IMR-90 (cell line): ENCODE measurements at regions not wholly inside any gene's neighbourhood (a gene's known extent, or its start where the extent isn't known, plus 50 kb on each side); places are given as distances from the start of the nearest gene placed in this dataset.

Source experiments
- ATAC-seq: fragments of 200-7000 bp; cut with Tn5 transposase; 2 replicates; pipeline ENCODE4 v1.9.1; 2020; ENCODE audit warnings: low read depth, mild to moderate bottlenecking, moderate library complexity
- BruUV-seq: library from RNA; stranded (reverse); fragments of 400-500 nt; replicated peaks from 2 replicates; lab custom pipeline; 2021; lab: Mats Ljungman, UMichigan
- CTCF ChIA-PET: fragments of 300-600 bp; formaldehyde crosslinking; extraction: SDS; loops from one replicate; lab custom pipeline; 2021; ENCODE audit warnings: antibody characterized with exemption; lab: Yijun Ruan, JAX
- POLR2A ChIA-PET: fragments of 300-600 bp; sonication (Branson Sonifier 250); formaldehyde crosslinking; loops from one replicate; lab custom pipeline; 2022; ENCODE audit warnings: antibody characterized with exemption; ENCODE audit not compliant: unreplicated experiment; lab: Charles Lee
- DNase-seq: peaks from one replicate; pipeline ENCODE4 v3.0.0; 2013
- H2AFZ ChIP-seq: replicated peaks from 2 replicates; pipeline ENCODE3; 2013; ENCODE audit warnings: low read length, mild to moderate bottlenecking; ENCODE audit not compliant: poor library complexity
- H2AK5ac ChIP-seq: 2 replicates; pipeline ENCODE4 v1.6.1; 2013; ENCODE audit warnings: low read depth, low read length, inconsistent platforms
- H2AK9ac ChIP-seq: replicated peaks from 2 replicates; pipeline ENCODE3; 2013; ENCODE audit warnings: mild to moderate bottlenecking, low read depth, low read length, moderate library complexity; ENCODE audit not compliant: poor library complexity
- H2BK120ac ChIP-seq: 2 replicates; pipeline ENCODE4 v1.6.1; 2013; ENCODE audit warnings: low read depth, low read length, inconsistent platforms
- H2BK15ac ChIP-seq: 3 replicates; pipeline ENCODE4 v1.6.1; 2013; ENCODE audit warnings: low read depth, low read length, inconsistent platforms
- H2BK20ac ChIP-seq: 2 replicates; pipeline ENCODE4 v1.6.1; 2013; ENCODE audit warnings: low read depth, mild to moderate bottlenecking, inconsistent platforms, low read length, moderate library complexity
- H2BK5ac ChIP-seq: 2 replicates; pipeline ENCODE4 v1.6.1; 2013; ENCODE audit warnings: mild to moderate bottlenecking, low read depth, low read length, inconsistent platforms; ENCODE audit not compliant: poor library complexity, severe bottlenecking
- H3K14ac ChIP-seq: replicated peaks from 2 replicates; pipeline ENCODE4 v1.6.1; 2013; ENCODE audit warnings: low read depth, low read length, inconsistent platforms
- H3K18ac ChIP-seq: 2 replicates; pipeline ENCODE4 v1.6.1; 2013; ENCODE audit warnings: low read depth, low read length, control low read depth
- H3K23ac ChIP-seq: 2 replicates; pipeline ENCODE4 v1.6.1; 2013; ENCODE audit warnings: low read depth, low read length, inconsistent platforms
- H3K27ac ChIP-seq: 2 replicates; pipeline ENCODE4 v1.5.1; 2013; ENCODE audit warnings: mild to moderate bottlenecking, control low read depth, low read length; ENCODE audit not compliant: insufficient read depth
- H3K27me3 ChIP-seq: 2 replicates; pipeline ENCODE4 v1.6.1; 2013; ENCODE audit warnings: low read length; ENCODE audit not compliant: control insufficient read depth, insufficient read depth
- H3K36me3 ChIP-seq: 2 replicates; pipeline ENCODE4 v1.6.1; 2013; ENCODE audit warnings: low read length, mixed read lengths; ENCODE audit not compliant: control insufficient read depth, insufficient read depth
- H3K4ac ChIP-seq: 2 replicates; pipeline ENCODE4 v1.6.1; 2013; ENCODE audit warnings: low read depth, low read length, inconsistent platforms
- H3K4me1 ChIP-seq: 2 replicates; pipeline ENCODE4 v1.6.1; 2013; ENCODE audit warnings: low read length, mixed read lengths; ENCODE audit not compliant: control insufficient read depth, insufficient read depth
- H3K4me2 ChIP-seq: 2 replicates; pipeline ENCODE4 v1.6.1; 2013; ENCODE audit warnings: low read depth, mild to moderate bottlenecking, control low read depth, low read length, moderate library complexity
- H3K4me3 ChIP-seq: 2 replicates; pipeline ENCODE4 v1.5.1; 2013; ENCODE audit warnings: low read depth, mild to moderate bottlenecking, control low read depth, low read length, moderate library complexity; ENCODE audit not compliant: insufficient read depth
- H3K56ac ChIP-seq: 2 replicates; pipeline ENCODE4 v1.6.1; 2013; ENCODE audit warnings: low read length, inconsistent platforms; ENCODE audit not compliant: insufficient read depth; ENCODE audit errors: extremely low read depth
- H3K79me1 ChIP-seq, 2 experiments: 2 replicates each; pipeline ENCODE4 v1.6.1; 2013; ENCODE audit warnings: low read length in 2 of 2, inconsistent platforms in 1 of 2, low read depth in 1 of 2
- H3K9ac ChIP-seq: 2 replicates; pipeline ENCODE4 v1.6.1; 2013; ENCODE audit warnings: low read depth, low read length, control low read depth
- H3K9me1 ChIP-seq: 2 replicates; pipeline ENCODE4 v1.6.1; 2013; ENCODE audit warnings: low read length, inconsistent platforms; ENCODE audit not compliant: insufficient read depth
- H3K9me3 ChIP-seq: 2 replicates; pipeline ENCODE4 v1.6.1; 2013; ENCODE audit warnings: low read length; ENCODE audit not compliant: control insufficient read depth, insufficient read depth
- H4K20me1 ChIP-seq: 2 replicates; pipeline ENCODE4 v1.6.1; 2013; ENCODE audit warnings: low read length, inconsistent platforms; ENCODE audit not compliant: insufficient read depth
- H4K5ac ChIP-seq: 2 replicates; pipeline ENCODE4 v1.6.1; 2013; ENCODE audit warnings: mild to moderate bottlenecking, low read depth, low read length, control low read depth
- H4K8ac ChIP-seq, 2 experiments: 2 replicates each; pipeline ENCODE4 v1.6.1; 2013; ENCODE audit warnings: low read depth in 2 of 2, low read length in 2 of 2, control low read depth in 1 of 2, inconsistent platforms in 1 of 2
- H4K91ac ChIP-seq: 2 replicates; pipeline ENCODE4 v1.6.1; 2013; ENCODE audit warnings: low read depth, low read length, inconsistent platforms; ENCODE audit not compliant: insufficient read depth
- BHLHE40 ChIP-seq: fragments of 150-350 bp; IDR thresholded peaks from 2 replicates; pipeline ENCODE4 v1.6.1; 2016; ENCODE audit warnings: mild to moderate bottlenecking, low read depth, low read length
- CHD1 ChIP-seq: IDR thresholded peaks from 2 replicates; pipeline ENCODE4 v1.6.1; 2012; ENCODE audit warnings: low read depth, low read length, improper control_type of control experiment
- FOS ChIP-seq: fragments of 150-350 bp; IDR thresholded peaks from 2 replicates; pipeline ENCODE4 v1.6.1; 2016; ENCODE audit warnings: low read depth, low read length
- MAFK ChIP-seq: IDR thresholded peaks from 2 replicates; pipeline ENCODE4 v1.6.1; 2012; ENCODE audit warnings: low read depth, low read length, improper control_type of control experiment
- RCOR1 ChIP-seq: IDR thresholded peaks from 2 replicates; pipeline ENCODE4 v1.6.1; 2012; ENCODE audit warnings: mild to moderate bottlenecking, low read length, improper control_type of control experiment; ENCODE audit not compliant: insufficient replicate concordance
- RFX5 ChIP-seq: IDR thresholded peaks from 2 replicates; pipeline ENCODE4 v1.8.0; 2012; ENCODE audit warnings: low read depth, mild to moderate bottlenecking, low read length, moderate library complexity
- WGBS, 2 experiments: methylation state at CpG; one replicate each; pipeline versions ENCODE4 v1.1.5 to v1.1.7; 2013; ENCODE audit warnings: missing lambda C conversion rate in 2 of 2; ENCODE audit not compliant: insufficient read length in 1 of 2; ENCODE audit errors: extremely low coverage in 2 of 2; 5-methylcytosine and 5-hydroxymethylcytosine counted together
- dilution Hi-C: fragments of 300-500 bp; cut with HindIII; formaldehyde crosslinking; loops from one replicate; pipeline ENCODE4 v1.14.3; 2018; ENCODE audit warnings: low sequenced_read_pairs; ENCODE audit not compliant: unreplicated experiment
- in situ Hi-C: fragments of 300-500 bp; cut with MboI; formaldehyde crosslinking; loops from 3 replicates; pipeline ENCODE4 v1.14.3; 2019; ENCODE audit warnings: low sequenced_read_pairs, inconsistent platforms, mixed read lengths
- intact Hi-C: fragments of 100-400 bp; cut with micrococcal nuclease; formaldehyde crosslinking; loops from 2 replicates; pipeline ENCODE4 v1.10.0; 2022
- TF ChIP-seq, protein P1 (sequence below): fragments of 150-350 bp; IDR thresholded peaks from 2 replicates; pipeline ENCODE4 v1.6.1; 2016; ENCODE audit warnings: low read depth, mild to moderate bottlenecking, low read length, moderate library complexity, borderline replicate concordance

DNA sequence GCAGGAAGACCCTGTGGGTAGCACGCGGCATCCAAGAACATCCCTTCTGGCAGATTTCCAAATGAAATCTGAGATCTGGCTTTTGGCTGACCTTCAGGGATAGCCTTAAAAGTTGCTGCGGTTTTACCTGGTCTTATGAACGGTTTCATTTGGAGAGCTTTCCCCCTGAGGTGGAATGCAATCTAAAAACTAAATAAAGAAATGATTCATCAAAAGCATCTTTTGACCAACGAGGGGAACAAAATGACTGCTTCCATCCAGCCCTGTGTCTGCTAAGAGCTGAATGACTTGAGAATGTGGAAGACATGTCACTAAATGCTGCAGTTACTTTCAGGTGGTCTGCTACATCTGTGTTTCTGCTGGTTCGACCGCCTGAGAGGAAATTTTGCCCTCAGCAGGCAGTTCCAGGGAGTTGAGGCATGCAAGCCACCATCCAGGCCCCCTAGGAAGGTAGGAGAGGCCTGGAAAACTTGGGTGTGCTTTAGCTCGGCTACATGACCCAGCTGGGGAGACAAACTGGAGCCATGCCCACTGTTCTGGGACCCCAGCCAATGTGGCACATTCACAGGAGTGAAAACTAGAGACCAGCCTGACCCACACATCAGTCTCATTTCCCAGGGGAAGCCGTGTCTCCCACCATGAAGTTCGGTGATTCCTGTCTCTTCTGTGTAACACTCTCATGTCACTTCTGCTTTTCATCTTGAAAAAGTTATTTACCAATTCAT lies 175.1 kb upstream of the KL start:
- peak overlapping the region; percentile 6; the same call in 1 of the 2 replicates for H4K91ac ChIP-seq
- dilution Hi-C loops, result no loop called here
- peak overlapping the region; percentile 26 for H2AFZ ChIP-seq

More for the DNA sequence above, 175.1 kb upstream of the KL start:
- no peaks in the 10 kb centered on the region; the same call in 1 of the 2 replicates for H3K27me3 ChIP-seq
- TF ChIP-seq RFX5 (no peak), CHD1 (no peak), FOS (no peak), BHLHE40 (no peak), MAFK (no peak), RCOR1 (no peak)
- TF ChIP-seq, protein P1, sequence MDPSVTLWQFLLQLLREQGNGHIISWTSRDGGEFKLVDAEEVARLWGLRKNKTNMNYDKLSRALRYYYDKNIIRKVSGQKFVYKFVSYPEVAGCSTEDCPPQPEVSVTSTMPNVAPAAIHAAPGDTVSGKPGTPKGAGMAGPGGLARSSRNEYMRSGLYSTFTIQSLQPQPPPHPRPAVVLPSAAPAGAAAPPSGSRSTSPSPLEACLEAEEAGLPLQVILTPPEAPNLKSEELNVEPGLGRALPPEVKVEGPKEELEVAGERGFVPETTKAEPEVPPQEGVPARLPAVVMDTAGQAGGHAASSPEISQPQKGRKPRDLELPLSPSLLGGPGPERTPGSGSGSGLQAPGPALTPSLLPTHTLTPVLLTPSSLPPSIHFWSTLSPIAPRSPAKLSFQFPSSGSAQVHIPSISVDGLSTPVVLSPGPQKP, result no peak
- intact Hi-C loops (no loop called here), in situ Hi-C loops (no loop called here)
- H3K4me2 ChIP-seq, result no peak overlapping the region
- H3K4me3 ChIP-seq, result no peak overlapping the region
- H3K18ac ChIP-seq, result peak overlapping the region; percentile 39
- no peaks in the 10 kb centered on the region for H4K20me1 ChIP-seq
- peaks cover 2% of the 10 kb centered on the region; the same call in 1 of the 2 replicates for H3K9me3 ChIP-seq
- H4K5ac ChIP-seq, result no peak overlapping the region
- peak overlapping the region; percentile 59 for H2BK120ac ChIP-seq
- peak overlapping the region in 1 of 2 experiments; percentile 26; a peak in 1 of 4 replicates for H4K8ac ChIP-seq
- H2BK5ac ChIP-seq, result no peak overlapping the region
- peak overlapping the region; percentile 71 for H3K14ac ChIP-seq
- H3K36me3 ChIP-seq, result no peaks in the 10 kb centered on the region
- POLR2A ChIA-PET, result no interaction called here
- no peak overlapping the region for H3K56ac ChIP-seq
- no peak overlapping the region for H3K9ac ChIP-seq
- peaks cover 5% of the 10 kb centered on the region for H3K9me1 ChIP-seq
- H3K27ac ChIP-seq, result no peak overlapping the region
- H3K4ac ChIP-seq, result peak overlapping the region; percentile 72
- DNase-seq, result no peak
- CTCF ChIA-PET, result no interaction called here
- no peak overlapping the region for H2AK9ac ChIP-seq
- peak overlapping the region; percentile 62; the same call in 1 of the 2 replicates for H2BK20ac ChIP-seq
- peak overlapping the region; percentile 32; the same call in 1 of the 3 replicates for H2BK15ac ChIP-seq
- peaks cover 23% of the 10 kb centered on the region for H3K4me1 ChIP-seq
- no TSS peak for BruUV-seq
- peak overlapping the region; percentile 71; the same call in 1 of the 2 replicates for H2AK5ac ChIP-seq
- 0% methylated on average over 1 of the region's 10 CpGs; no CpG with 5 or more reads in 1 of the 2 experiments for WGBS, 2 experiments
- no peak for ATAC-seq
- peak overlapping the region; percentile 63; the same call in 1 of the 2 replicates for H3K23ac ChIP-seq
- no peaks in the 10 kb centered on the region for H3K79me1 ChIP-seq
